B cell (primary cell): ENCODE measurements at regions not wholly inside any gene's neighbourhood (a gene's known extent, or its start where the extent isn't known, plus 50 kb on each side); places are given as distances from the start of the nearest gene placed in this dataset.

ENCODE experiments used
- ATAC-seq: fragments of 200-7000 bp; cut with Tn5 transposase; one replicate; pipeline ENCODE4 v1.10.0; 2021; ENCODE audit warnings: low read depth, mild to moderate bottlenecking, moderate number of reproducible peaks, moderate library complexity
- CTCF ChIA-PET: fragments of 350-600 bp; sonication (Branson Sonifier 250); formaldehyde crosslinking; loops from one replicate; lab custom pipeline; 2021; ENCODE audit warnings: antibody characterized with exemption, inconsistent platforms; lab: Charles Lee
- POLR2A ChIA-PET: fragments of 350-600 bp; sonication (Branson Sonifier 250); formaldehyde crosslinking; loops from one replicate; lab custom pipeline; 2021; ENCODE audit warnings: antibody characterized with exemption; lab: Charles Lee
- DNase-seq: peaks from one replicate; pipeline ENCODE4 v3.0.0; 2013
- H2AFZ ChIP-seq: 2 replicates; pipeline ENCODE4 v1.6.1; 2012; ENCODE audit warnings: mild to moderate bottlenecking, low read depth, low read length; ENCODE audit not compliant: insufficient read depth, poor library complexity, severe bottlenecking
- H3K27ac ChIP-seq, 2 donors: 1 replicate in 1 of 2; 2 replicates in 1 of 2; pipeline ENCODE4 v1.5.1; 2012 to 2013; ENCODE audit warnings: low read length in 2 of 2, mild to moderate bottlenecking in 2 of 2, moderate library complexity in 1 of 2
- H3K27me3 ChIP-seq, 4 experiments: fragments of 200-600 bp in 1 of 4; sonication (generic) in 1 of 4; replicated peaks in 1 of 4; 1 replicate in 2 of 4; 2 replicates in 2 of 4; pipeline versions ENCODE4 v1.6.1 to v1.7.0; 2013 to 2016; ENCODE audit warnings: low read length in 3 of 4, mild to moderate bottlenecking in 2 of 4, mixed read lengths in 1 of 4, moderate library complexity in 1 of 4; ENCODE audit not compliant: insufficient read depth in 4 of 4, control insufficient read depth in 3 of 4; ENCODE audit errors: control extremely low read depth in 1 of 4
- H3K36me3 ChIP-seq, 2 experiments: replicated peaks in 1 of 2; 1 replicate in 1 of 2; 2 replicates in 1 of 2; pipeline versions ENCODE4 v1.6.1 to v1.7.1; 2013; ENCODE audit warnings: low read length in 1 of 2; ENCODE audit not compliant: insufficient read depth in 2 of 2, control insufficient read depth in 1 of 2; ENCODE audit errors: control extremely low read depth in 1 of 2, extremely low read depth in 1 of 2
- H3K4me1 ChIP-seq, 2 donors: fragments of 200-600 bp in 1 of 2; sonication (generic) in 1 of 2; 1 replicate in 1 of 2; 2 replicates in 1 of 2; pipeline versions ENCODE4 v1.5.1 to v1.6.1; 2013 to 2017; ENCODE audit warnings: low read length in 2 of 2; ENCODE audit not compliant: control insufficient read depth in 2 of 2, insufficient read depth in 2 of 2
- H3K4me2 ChIP-seq: replicated peaks from 2 replicates; pipeline ENCODE3; 2012; ENCODE audit warnings: mild to moderate bottlenecking, low read depth, low read length; ENCODE audit not compliant: poor library complexity, severe bottlenecking
- H3K4me3 ChIP-seq, 5 experiments: fragments of 200-600 bp in 1 of 5; sonication (generic) in 1 of 5; 1 replicate in 3 of 5; 2 replicates in 2 of 5; pipeline versions ENCODE4 v1.5.1 to v1.7.0; 2011 to 2016; ENCODE audit warnings: low read length in 4 of 5, mild to moderate bottlenecking in 4 of 5, low read depth in 2 of 5, control low read depth in 1 of 5, moderate library complexity in 1 of 5; ENCODE audit not compliant: insufficient read depth in 1 of 5; ENCODE audit errors: control extremely low read depth in 1 of 5, extremely low read depth in 1 of 5
- H3K79me2 ChIP-seq: fragments of 200-600 bp; sonication (generic); one replicate; pipeline ENCODE4 v1.6.0; 2016; ENCODE audit warnings: low read length; ENCODE audit not compliant: control insufficient read depth, insufficient read depth
- H3K9ac ChIP-seq: fragments of 200-600 bp; sonication (generic); 2 replicates; pipeline ENCODE4 v1.6.1; 2017; ENCODE audit warnings: mild to moderate bottlenecking, low read length, moderate library complexity
- H3K9me3 ChIP-seq, 3 donors: one replicate each; pipeline versions ENCODE4 v1.6.1 to v1.7.1; 2013; ENCODE audit warnings: low read length in 2 of 3; ENCODE audit not compliant: control insufficient read depth in 2 of 3, insufficient read depth in 1 of 3; ENCODE audit errors: control extremely low read depth in 1 of 3
- H4K20me1 ChIP-seq: 2 replicates; pipeline ENCODE4 v1.6.0; 2012; ENCODE audit warnings: mild to moderate bottlenecking, low read length; ENCODE audit not compliant: insufficient read depth, control insufficient read depth, poor library complexity, severe bottlenecking
- H3K27ac Mint-ChIP-seq: one replicate; pipeline ENCODE4 v1.8.0; 2021; ENCODE audit warnings: mixed read lengths
- H3K27me3 Mint-ChIP-seq: one replicate; pipeline ENCODE4 v1.8.0; 2021; ENCODE audit warnings: mixed read lengths
- H3K4me1 Mint-ChIP-seq: one replicate; pipeline ENCODE4 v1.8.0; 2021; ENCODE audit warnings: mixed read lengths
- H3K4me3 Mint-ChIP-seq: one replicate; pipeline ENCODE4 v1.8.0; 2021; ENCODE audit warnings: mixed read lengths
- H3K9me3 Mint-ChIP-seq: one replicate; pipeline ENCODE4 v1.8.0; 2022; ENCODE audit warnings: mixed read lengths; ENCODE audit not compliant: insufficient read depth
- CTCF ChIP-seq: fragments of 200-600 bp; IDR thresholded peaks from one replicate; pipeline ENCODE4 v1.8.0; 2022; ENCODE audit warnings: antibody characterized with exemption, mild to moderate bottlenecking
- EZH2 ChIP-seq: IDR thresholded peaks from 2 replicates; pipeline ENCODE4 v1.6.1; 2012; ENCODE audit warnings: borderline replicate concordance, low read depth, mild to moderate bottlenecking, moderate library complexity, low read length; ENCODE audit not compliant: insufficient read depth, poor library complexity, severe bottlenecking
- WGBS: methylation state at CpG from one replicate; pipeline ENCODE4 v1.1.5; 2013; ENCODE audit warnings: missing lambda C conversion rate; ENCODE audit not compliant: insufficient coverage; 5-methylcytosine and 5-hydroxymethylcytosine counted together
- intact Hi-C: fragments of 100-400 bp; cut with micrococcal nuclease; formaldehyde crosslinking; loops from one replicate; pipeline ENCODE4 v1.10.0; 2022

- H3K9me3 ChIP-seq, result no peaks in the 10 kb centered on the region
- POLR2A ChIA-PET, result no interaction called here
- no peak overlapping the region for H3K27ac ChIP-seq
- H4K20me1 ChIP-seq, result no peaks in the 10 kb centered on the region
- H3K36me3 ChIP-seq, result peaks cover 0 to 27% of the 10 kb centered on the region in 2 experiments
- intact Hi-C loops, result no loop called here
- Mint-ChIP-seq H3K27ac (no peak overlapping the region), H3K27me3 (no peaks in the 10 kb centered on the region), H3K4me1 (peaks cover 2% of the 10 kb centered on the region), H3K9me3 (no peaks in the 10 kb centered on the region), H3K4me3 (no peak overlapping the region)
- ATAC-seq, result no peak
- H3K4me2 ChIP-seq, result no peak overlapping the region
- CTCF ChIA-PET, result no interaction called here
- no peaks in the 10 kb centered on the region for H3K79me2 ChIP-seq
- no peaks in the 10 kb centered on the region for H3K27me3 ChIP-seq
- DNase-seq, result no peak
- WGBS, result 92% methylated on average over 2 of the region's 5 CpGs
- H3K4me1 ChIP-seq, result no peaks in the 10 kb centered on the region
- no peak overlapping the region for H2AFZ ChIP-seq
- H3K9ac ChIP-seq, result no peak overlapping the region
- no peak for TF ChIP-seq EZH2
- no peak for TF ChIP-seq CTCF
- no peak overlapping the region for H3K4me3 ChIP-seq
These were observed 87.1 kb upstream of the CLMN start for GRCh38 chr14:95406756-95407277.

GRCh38 chr14:95404583-95404982 lies 84.9 kb upstream of the CLMN start:
- ATAC-seq (no peak), DNase-seq (no peak)
- Histone ChIP-seq H3K27ac (no peak overlapping the region), H4K20me1 (no peaks in the 10 kb centered on the region), H3K9me3 (no peaks in the 10 kb centered on the region), H2AFZ (no peak overlapping the region), H3K79me2 (no peaks in the 10 kb centered on the region), H3K4me1 (no peaks in the 10 kb centered on the region), H3K4me2 (no peak overlapping the region), H3K36me3 (peaks cover 0 to 10% of the 10 kb centered on the region in 2 experiments), H3K9ac (no peak overlapping the region), H3K27me3 (no peaks in the 10 kb centered on the region), H3K4me3 (no peak overlapping the region)
- Mint-ChIP-seq H3K9me3 (no peaks in the 10 kb centered on the region), H3K4me1 (peaks cover 2% of the 10 kb centered on the region), H3K4me3 (no peak overlapping the region), H3K27ac (no peak overlapping the region), H3K27me3 (no peaks in the 10 kb centered on the region)
- ChIA-PET CTCF (no interaction called here), POLR2A (no interaction called here)
- no peak for TF ChIP-seq EZH2
- TF ChIP-seq CTCF, result no peak
- 85% methylated on average over 5 of the region's 7 CpGs for WGBS
- intact Hi-C loops, result no loop called here
